Astrocyte of the spinal cord (primary cell): ENCODE measurements at regions not wholly inside any gene's neighbourhood (a gene's known extent, or its start where the extent isn't known, plus 50 kb on each side); places are given as distances from the start of the nearest gene placed in this dataset.

Experiments used
- DNase-seq: peaks from one replicate; pipeline ENCODE4 v3.0.0; 2011; ENCODE audit warnings: low read depth, low spot score
- H3K4me3 ChIP-seq: 2 replicates; pipeline ENCODE4 v1.5.1; 2011; ENCODE audit warnings: low read depth, mild to moderate bottlenecking, low read length, moderate library complexity
- CTCF ChIP-seq: IDR thresholded peaks from 2 replicates; pipeline ENCODE4 v1.5.1; 2012; ENCODE audit warnings: low read depth, mild to moderate bottlenecking, low read length, inconsistent platforms
- in situ Hi-C: cut with HindIII; loops from 2 replicates; pipeline ENCODE4 v1.10.0; 2017; ENCODE audit warnings: low sequenced_read_pairs

GRCh38 chr3:35986161-35986560 lies 346.8 kb downstream of the ARPP21 start:
- DNase-seq = no peak
- H3K4me3 ChIP-seq = no peak overlapping the region
- no peak for TF ChIP-seq CTCF
- in situ Hi-C loops = no loop called here

- TF ChIP-seq CTCF = no peak
- DNase-seq = no peak
- H3K4me3 ChIP-seq = no peak overlapping the region
- in situ Hi-C loops = no loop called here
Measured at GRCh38 chr3:35987386-35987785, 348.1 kb downstream of the ARPP21 start.

GRCh38 chr3:35992041-35992440 lies 352.7 kb downstream of the ARPP21 start:
- in situ Hi-C loops = no loop called here
- no peak for TF ChIP-seq CTCF
- DNase-seq = no peak
- H3K4me3 ChIP-seq = no peak overlapping the region

GRCh38 chr3:36011791-36012190 lies 368.5 kb upstream of the STAC start:
- DNase-seq = no peak
- in situ Hi-C loops = no loop called here
- H3K4me3 ChIP-seq = no peak overlapping the region
- TF ChIP-seq CTCF = no peak

GRCh38 chr3:36013425-36013824 lies 366.9 kb upstream of the STAC start:
- H3K4me3 ChIP-seq = no peak overlapping the region
- in situ Hi-C loops = no loop called here
- no peak for TF ChIP-seq CTCF
- no peak for DNase-seq

GRCh38 chr3:36025232-36025631 lies 355.1 kb upstream of the STAC start:
- TF ChIP-seq CTCF = no peak
- in situ Hi-C loops = no loop called here
- DNase-seq = no peak
- H3K4me3 ChIP-seq = no peak overlapping the region
